HG03108 (cell line): ENCODE measurements at regions not wholly inside any gene's neighbourhood (a gene's known extent, or its start where the extent isn't known, plus 50 kb on each side); places are given as distances from the start of the nearest gene placed in this dataset.

ENCODE experiments used
- ATAC-seq: cut with Tn5 transposase; IDR thresholded peaks from one replicate; pipeline ENCODE4 v1.9.1; 2021; ENCODE audit warnings: moderate library complexity; ENCODE audit not compliant: unreplicated experiment

DNA sequence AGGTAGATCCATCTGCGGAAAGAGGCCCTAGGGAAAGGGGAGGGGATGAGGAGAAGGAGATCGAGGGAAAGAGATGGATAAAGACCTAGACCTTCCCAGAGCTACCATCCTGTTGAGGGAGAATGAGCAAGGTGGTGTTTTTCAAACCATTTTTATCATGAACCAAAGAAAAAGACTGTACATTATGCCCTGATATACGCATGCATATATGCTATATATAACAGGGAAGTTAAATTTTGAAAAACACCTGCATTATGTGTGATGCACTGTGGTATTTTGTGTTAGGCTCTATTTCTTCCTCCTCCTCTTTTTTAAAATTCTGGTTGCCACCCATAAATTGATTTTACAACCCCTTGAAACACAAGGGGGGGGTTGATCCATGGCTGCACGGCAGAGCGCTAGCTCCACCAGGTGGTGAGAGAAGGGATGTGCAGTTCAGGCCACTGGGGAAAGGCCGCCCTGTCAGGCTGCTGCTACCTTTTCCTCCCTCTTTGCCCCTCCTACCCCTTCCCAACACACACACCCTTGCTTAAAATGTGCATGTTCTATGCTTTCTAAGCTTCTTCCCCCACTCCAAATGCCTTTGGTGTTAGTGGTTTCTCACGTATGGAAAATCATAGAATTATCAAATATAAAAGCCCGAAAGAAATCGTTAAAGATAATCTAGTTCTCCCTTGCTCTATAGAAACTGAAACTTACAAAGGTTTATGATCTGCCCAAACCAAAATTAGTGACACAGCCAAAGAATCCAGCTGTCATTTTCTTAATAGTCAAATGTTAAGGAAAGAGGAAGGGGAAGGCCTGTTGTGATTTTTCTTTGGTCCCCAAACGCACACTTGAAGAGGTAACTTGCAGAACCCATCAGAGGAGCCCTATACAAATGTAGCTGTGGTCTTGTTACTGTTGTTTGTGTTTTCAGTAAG lies 262.0 kb upstream of the UMPS start:
- no peak for ATAC-seq

- ATAC-seq: no peak
Measured at GRCh38 chr3:124469555-124469954, 260.7 kb upstream of the UMPS start.

GRCh38 chr3:124478830-124479229 lies 251.4 kb upstream of the UMPS start:
- ATAC-seq: no peak

GRCh38 chr3:124483915-124484470 lies 246.3 kb upstream of the UMPS start:
- ATAC-seq: no peak

DNA sequence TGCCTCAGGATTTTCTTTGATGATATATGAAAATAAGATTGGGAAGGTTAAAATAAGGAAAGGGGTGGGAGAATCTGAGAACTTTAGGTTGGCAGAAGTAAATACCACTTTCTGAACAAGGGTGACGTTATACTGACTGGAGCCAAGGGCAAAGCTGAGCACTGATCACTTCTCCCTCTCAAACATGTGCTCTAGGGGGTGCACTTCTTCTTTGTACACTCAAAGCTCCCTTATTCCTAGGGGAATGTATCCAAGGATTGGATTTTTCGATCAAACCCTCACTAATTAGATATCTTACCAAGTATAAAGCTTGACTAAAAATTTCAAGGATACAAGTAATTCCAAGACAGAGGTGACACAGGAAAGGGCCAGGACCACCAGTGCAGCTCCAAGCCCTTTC lies 243.9 kb upstream of the UMPS start:
- ATAC-seq: no peak

DNA sequence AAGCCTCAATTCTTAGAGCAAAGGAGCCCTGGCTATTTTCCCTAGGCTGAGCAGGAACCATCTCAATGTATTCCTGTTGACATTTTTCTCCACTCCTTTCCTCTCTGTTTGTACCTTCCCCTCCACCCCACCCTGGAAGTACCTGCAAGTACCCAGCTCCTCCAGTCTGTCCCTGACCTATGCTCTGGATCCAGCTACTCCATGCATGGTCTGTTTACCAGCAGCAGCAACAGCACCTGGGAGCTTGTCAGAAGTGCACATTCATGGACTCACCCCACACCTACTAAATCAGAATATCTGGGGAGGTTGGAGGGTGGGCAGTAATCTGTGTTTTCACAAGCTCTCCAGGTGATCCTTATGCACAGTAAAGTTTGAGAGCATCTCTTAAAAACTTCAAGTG lies 240.7 kb upstream of the UMPS start:
- ATAC-seq: no peak

DNA sequence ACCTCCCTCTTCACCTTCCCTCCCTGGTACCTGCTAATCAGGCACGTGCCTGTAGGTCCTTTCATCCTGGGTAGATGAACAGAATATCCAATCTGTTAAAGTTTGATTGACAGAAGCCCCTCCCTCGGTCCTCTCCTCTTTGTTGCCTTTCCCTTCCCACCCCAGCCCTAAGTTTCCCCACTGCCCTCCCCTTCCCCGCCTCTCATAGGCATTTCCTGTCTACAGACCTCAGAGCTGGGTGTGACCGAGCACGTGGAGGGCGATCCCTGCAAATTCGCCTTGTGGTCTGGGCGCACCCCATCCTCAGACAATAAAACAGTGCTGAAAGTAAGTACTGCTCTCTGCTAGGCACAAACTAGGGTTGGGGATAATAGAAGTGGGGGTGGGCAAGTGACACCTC lies 239.2 kb upstream of the UMPS start:
- no peak for ATAC-seq

- no peak for ATAC-seq
Measured at GRCh38 chr3:124491875-124492274, 238.4 kb upstream of the UMPS start.

DNA sequence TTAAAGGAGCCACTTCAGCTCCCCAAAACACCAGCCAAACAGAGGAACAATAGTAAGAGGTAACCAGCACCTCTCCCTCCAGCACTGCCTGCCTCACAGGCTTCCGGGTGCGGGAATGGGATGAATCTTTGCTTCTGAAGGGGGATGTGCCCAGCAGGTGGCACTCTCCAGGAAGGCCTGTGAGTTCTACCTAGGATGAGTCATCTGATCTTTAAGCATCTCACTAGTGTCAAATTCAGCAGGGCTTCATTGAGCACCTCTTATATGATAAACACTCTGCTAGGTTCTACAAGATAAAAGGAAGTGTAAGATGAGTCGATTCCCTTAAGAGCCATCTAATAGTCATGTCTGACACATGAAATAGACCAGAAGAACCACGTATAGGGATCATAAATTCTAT lies 237.4 kb upstream of the UMPS start:
- ATAC-seq: no peak

GRCh38 chr3:124496061-124496460 lies 234.2 kb upstream of the UMPS start:
- ATAC-seq: no peak

- no peak for ATAC-seq
Measured at GRCh38 chr3:124497487-124497886, 232.8 kb upstream of the UMPS start.

DNA sequence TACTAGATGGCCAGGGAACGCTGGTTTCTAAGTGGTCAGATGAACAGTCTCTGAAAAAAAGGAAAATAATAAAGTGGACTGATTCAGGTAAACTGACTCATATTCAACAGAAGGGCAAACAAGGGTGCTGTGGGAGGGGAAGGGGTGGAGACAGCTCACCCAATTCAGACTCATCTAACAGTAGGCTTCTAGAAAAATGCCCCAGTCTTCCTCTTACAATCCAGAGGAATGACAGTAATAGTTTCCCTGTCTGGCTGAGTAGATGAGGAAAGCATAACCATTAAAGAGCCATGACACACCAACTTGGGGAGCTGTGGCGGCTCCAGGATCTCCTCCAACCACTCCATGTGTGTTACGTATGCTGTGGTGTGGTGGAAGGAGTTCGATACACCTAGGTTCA lies 231.4 kb upstream of the UMPS start:
- ATAC-seq: no peak

DNA sequence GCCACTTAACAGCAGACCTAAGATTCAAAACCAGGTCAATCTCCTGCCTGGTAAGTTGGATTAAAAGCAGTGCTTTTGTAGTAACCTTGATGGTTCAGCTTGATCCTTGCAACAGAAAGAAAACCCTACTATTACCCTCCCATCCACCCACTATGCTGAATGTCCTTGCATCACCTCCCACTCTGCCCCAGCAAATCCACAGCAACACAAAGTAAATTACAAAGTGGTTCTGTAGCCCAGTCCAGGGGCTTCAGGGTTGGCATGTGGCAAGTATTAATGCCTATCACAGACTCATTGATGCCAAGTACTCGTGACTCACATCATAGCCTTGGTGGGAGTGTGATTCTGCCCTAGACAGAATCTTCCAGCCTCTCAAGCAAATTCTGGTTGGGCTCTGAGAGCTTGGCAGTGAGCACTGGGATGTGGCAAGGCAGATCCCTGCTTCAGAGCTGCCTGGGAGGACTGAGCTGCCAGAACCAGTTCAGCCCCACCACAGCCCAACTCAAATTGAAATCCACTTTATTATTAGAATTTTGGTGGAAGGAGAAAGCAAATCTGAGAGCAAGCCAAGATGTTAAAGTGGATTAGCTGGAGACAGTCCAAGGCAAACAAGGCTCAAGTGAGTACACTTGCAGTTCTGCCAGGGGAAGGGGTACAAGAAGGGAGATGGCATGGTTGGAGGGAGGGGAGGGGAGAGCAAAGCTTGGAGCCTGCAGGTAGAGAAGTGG lies 225.8 kb upstream of the UMPS start:
- ATAC-seq: no peak

DNA sequence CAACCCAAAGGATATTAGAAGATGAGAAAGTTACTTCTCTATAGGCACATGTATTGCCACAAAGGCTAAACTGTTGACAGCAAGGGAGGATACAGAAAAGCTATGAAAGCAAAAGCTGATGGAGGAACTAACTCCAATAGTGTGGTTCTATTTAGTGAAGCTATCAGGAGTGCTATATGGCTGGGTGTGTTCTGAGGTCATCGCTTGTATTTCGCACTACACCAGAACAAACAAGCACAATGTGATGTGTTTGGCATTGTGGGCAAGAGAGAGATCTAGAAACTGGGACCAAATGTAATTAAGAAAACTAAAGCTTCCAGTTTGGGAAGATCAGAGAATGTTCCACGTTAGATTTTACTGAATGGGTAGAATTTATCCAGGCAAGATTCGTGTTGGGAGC lies 220.4 kb upstream of the UMPS start:
- no peak for ATAC-seq

DNA sequence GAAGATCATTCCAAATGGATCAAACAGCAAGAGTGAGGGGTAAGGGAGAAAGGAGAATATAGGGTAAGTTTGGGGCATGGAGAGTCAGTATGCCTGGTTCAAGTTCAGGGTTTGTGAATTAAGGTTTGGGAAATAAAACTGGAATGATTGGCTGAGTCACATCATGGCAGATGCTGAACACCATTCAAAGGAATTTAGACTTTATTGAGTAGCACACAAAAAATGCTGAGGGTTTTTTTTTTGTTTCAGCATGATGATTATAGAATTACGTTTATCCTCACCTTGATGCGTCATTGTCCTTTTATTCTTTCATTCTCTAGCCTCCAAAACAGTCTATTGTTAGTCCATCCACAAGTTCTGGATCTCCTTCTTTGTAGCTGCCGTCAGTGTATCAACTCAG lies 220.0 kb upstream of the UMPS start:
- no peak for ATAC-seq

GRCh38 chr3:124512881-124513609 lies 217.2 kb upstream of the UMPS start:
- ATAC-seq: no peak

DNA sequence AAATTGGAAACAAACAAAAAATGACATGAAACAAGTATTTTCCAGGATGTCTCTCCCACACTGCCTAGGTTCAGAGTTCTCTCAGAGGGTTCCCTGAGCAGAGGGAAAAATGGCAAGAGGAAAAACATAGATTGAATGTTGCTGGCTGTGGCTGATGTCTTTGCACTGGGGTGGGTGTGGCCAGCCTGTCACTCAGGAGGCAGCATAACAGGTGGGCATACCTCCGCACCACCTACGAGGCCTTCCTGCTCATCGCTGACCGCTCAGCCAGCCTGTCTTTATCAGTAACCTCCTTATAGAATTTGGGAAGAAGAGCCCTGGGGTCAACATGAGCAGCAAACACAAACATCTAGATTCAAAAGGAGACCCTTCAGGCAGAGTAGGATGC lies 216.6 kb upstream of the UMPS start:
- ATAC-seq: no peak

DNA sequence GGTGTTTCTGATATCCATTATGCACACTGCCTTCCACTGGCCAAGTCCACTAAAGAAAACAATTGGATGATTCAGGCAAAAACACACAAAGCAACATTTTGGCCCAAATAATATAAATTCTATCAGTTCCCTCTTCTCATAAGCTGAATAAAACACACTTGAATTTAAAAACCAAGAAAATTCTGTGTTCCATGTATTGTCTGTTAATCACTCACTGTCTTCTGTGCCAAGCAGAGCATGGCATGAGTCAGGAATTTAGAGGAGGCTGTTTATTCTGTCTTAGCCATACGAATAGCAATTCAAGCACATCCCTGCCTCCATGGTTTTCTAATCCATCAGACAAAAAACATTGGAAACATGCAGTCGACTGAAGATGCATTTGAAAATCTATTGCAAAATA lies 215.6 kb upstream of the UMPS start:
- ATAC-seq: no peak

GRCh38 chr3:124516333-124516732 lies 213.9 kb upstream of the UMPS start:
- no peak for ATAC-seq

- ATAC-seq: no peak
Measured at GRCh38 chr3:124517306-124517705, 212.9 kb upstream of the UMPS start.

- no peak for ATAC-seq
Measured at GRCh38 chr3:124518350-124518749, 211.9 kb upstream of the UMPS start.
